Right lobe of liver (tissue), 6 donors: ENCODE measurements at regions not wholly inside any gene's neighbourhood (a gene's known extent, or its start where the extent isn't known, plus 50 kb on each side); places are given as distances from the start of the nearest gene placed in this dataset.

ENCODE experiments used
- ATAC-seq, 4 donors: fragments of 200-7000 bp; cut with Tn5 transposase; one replicate each; pipeline ENCODE4 v1.9.1; 2020; ENCODE audit warnings: mild to moderate bottlenecking in 4 of 4, moderate library complexity in 4 of 4
- DNase-seq, 3 donors: peaks; one replicate each; pipeline ENCODE4 v3.0.0-alpha.2; 2020
- H3K27ac ChIP-seq, 3 donors: fragments of 200-600 bp; one replicate each; pipeline ENCODE4 v1.8.0; 2022
- H3K27me3 ChIP-seq, 2 donors: fragments of 200-600 bp; one replicate each; pipeline ENCODE4 v1.8.0; 2022
- H3K36me3 ChIP-seq, 4 donors: fragments of 200-600 bp; sonication (generic) in 1 of 4; one replicate each; pipeline versions ENCODE4 v1.5.1 to v1.8.0; 2017 to 2022; ENCODE audit warnings: control low read depth in 1 of 4
- H3K4me1 ChIP-seq, 4 donors: fragments of 200-600 bp; sonication (generic) in 1 of 4; one replicate each; pipeline versions ENCODE4 v1.5.1 to v1.8.0; 2017 to 2022; ENCODE audit warnings: control low read depth in 1 of 4
- H3K4me3 ChIP-seq, 3 donors: fragments of 200-600 bp; one replicate each; pipeline ENCODE4 v1.8.0; 2022
- H3K9me3 ChIP-seq, 4 donors: fragments of 200-600 bp; sonication (generic) in 1 of 4; one replicate each; pipeline versions ENCODE4 v1.5.1 to v1.8.0; 2017 to 2022; ENCODE audit warnings: control low read depth in 1 of 4
- POLR2A ChIP-seq: fragments of 450-650 bp; IDR thresholded peaks from one replicate; pipeline ENCODE4 v1.6.1; 2017; ENCODE audit warnings: antibody characterized with exemption, mild to moderate bottlenecking
- WGBS: methylation state at CpG from one replicate; pipeline ENCODE4 v1.1.6; 2018; ENCODE audit warnings: low coverage, low lambda C conversion rate; ENCODE audit not compliant: insufficient coverage; ENCODE audit errors: missing lambda C conversion rate; 5-methylcytosine and 5-hydroxymethylcytosine counted together
- intact Hi-C, 2 donors: fragments of 100-400 bp; cut with DNase I; formaldehyde crosslinking; loops; one replicate each; pipeline versions ENCODE4 v1.11.2 to v1.14.1; 2022
- TF ChIP-seq, protein P1 (sequence below), 4 donors: fragments of 200-600 bp in 3 of 4; fragments of 450-650 bp in 1 of 4; IDR thresholded peaks; one replicate each; pipeline versions ENCODE4 v1.5.1 to v1.8.0; 2016 to 2022; ENCODE audit warnings: antibody characterized with exemption in 4 of 4, mild to moderate bottlenecking in 2 of 4
- donor health status: DM: no; HTN: yes; CAD: no.
- donor health status: DM: no; HTN: no; CAD: no.
- donor health status: DM: no; HTN: no; CAD: no.
- donor health status: DM: no; HTN: yes; CAD: no.
- donor health status: DM: no; HTN: yes; CAD: no.

- Histone ChIP-seq H3K27ac (no peak overlapping the region), H3K36me3 (no peaks in the 10 kb centered on the region), H3K27me3 (no peaks in the 10 kb centered on the region), H3K9me3 (no peaks in the 10 kb centered on the region), H3K4me1 (no peaks in the 10 kb centered on the region), H3K4me3 (no peak overlapping the region)
- 68% methylated on average over 2 of the region's 2 CpGs for WGBS
- DNase-seq (no peak), ATAC-seq (no peak)
- TF ChIP-seq POLR2A = no peak
- TF ChIP-seq, protein P1, sequence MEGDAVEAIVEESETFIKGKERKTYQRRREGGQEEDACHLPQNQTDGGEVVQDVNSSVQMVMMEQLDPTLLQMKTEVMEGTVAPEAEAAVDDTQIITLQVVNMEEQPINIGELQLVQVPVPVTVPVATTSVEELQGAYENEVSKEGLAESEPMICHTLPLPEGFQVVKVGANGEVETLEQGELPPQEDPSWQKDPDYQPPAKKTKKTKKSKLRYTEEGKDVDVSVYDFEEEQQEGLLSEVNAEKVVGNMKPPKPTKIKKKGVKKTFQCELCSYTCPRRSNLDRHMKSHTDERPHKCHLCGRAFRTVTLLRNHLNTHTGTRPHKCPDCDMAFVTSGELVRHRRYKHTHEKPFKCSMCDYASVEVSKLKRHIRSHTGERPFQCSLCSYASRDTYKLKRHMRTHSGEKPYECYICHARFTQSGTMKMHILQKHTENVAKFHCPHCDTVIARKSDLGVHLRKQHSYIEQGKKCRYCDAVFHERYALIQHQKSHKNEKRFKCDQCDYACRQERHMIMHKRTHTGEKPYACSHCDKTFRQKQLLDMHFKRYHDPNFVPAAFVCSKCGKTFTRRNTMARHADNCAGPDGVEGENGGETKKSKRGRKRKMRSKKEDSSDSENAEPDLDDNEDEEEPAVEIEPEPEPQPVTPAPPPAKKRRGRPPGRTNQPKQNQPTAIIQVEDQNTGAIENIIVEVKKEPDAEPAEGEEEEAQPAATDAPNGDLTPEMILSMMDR (IDR thresholded peaks at IDR 0.05) = no peak
- intact Hi-C loops = no loop called here
Observed at GRCh38 chr13:64746845-64747244, 2483.3 kb downstream of the PCDH9 start.

GRCh38 chr13:64740493-64740892, 2489.6 kb downstream of the PCDH9 start:
- 45% methylated on average over 2 of the region's 2 CpGs for WGBS
- ATAC-seq (no peak), DNase-seq (no peak)
- Histone ChIP-seq H3K9me3 (no peaks in the 10 kb centered on the region), H3K4me1 (no peaks in the 10 kb centered on the region), H3K36me3 (no peaks in the 10 kb centered on the region), H3K4me3 (no peak overlapping the region), H3K27ac (no peak overlapping the region), H3K27me3 (no peaks in the 10 kb centered on the region)
- TF ChIP-seq, protein P1 (IDR thresholded peaks at IDR 0.05) = no peak
- TF ChIP-seq POLR2A = no peak
- intact Hi-C loops = no loop called here

DNA sequence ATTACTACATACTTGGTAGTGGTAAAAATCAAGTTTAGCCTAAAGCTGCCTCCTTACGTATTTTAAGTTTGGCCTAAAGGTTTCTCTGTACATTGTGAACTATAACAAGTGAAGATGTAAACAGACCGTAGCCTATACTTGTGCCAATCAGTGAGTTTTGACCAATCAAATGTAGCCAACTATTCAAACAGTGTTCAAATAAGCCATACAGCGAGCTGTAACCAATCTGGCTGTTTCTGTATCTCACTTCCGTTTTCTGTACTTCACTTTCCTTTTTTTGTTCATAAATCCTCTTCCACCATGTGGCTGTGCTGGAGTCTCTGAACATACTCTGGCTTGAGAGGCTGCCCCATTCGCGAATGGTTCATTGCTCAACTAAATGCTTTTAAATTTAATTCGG, 2504.6 kb downstream of the PCDH9 start:
- no peaks in the 10 kb centered on the region for H3K4me1 ChIP-seq
- H3K9me3 ChIP-seq = no peaks in the 10 kb centered on the region
- ATAC-seq (no peak), DNase-seq (no peak)
- intact Hi-C loops = no loop called here
- WGBS = 54% methylated on average over 7 of the region's 7 CpGs
- no peak overlapping the region for H3K4me3 ChIP-seq
- H3K36me3 ChIP-seq = no peaks in the 10 kb centered on the region
- H3K27ac ChIP-seq = no peak overlapping the region
- no peaks in the 10 kb centered on the region for H3K27me3 ChIP-seq
- TF ChIP-seq, protein P1 (IDR thresholded peaks at IDR 0.05) = no peak
- no peak for TF ChIP-seq POLR2A

- 33% methylated on average over 2 of the region's 2 CpGs for WGBS
Observed at GRCh38 chr13:64723724-64724123, 2506.4 kb downstream of the PCDH9 start.

More at GRCh38 chr13:64723724-64724123, 2506.4 kb downstream of the PCDH9 start:
- H3K4me3 ChIP-seq = no peak overlapping the region
- no peak overlapping the region for H3K27ac ChIP-seq
- intact Hi-C loops = no loop called here
- no peaks in the 10 kb centered on the region for H3K36me3 ChIP-seq
- no peak for TF ChIP-seq POLR2A
- TF ChIP-seq, protein P1 (IDR thresholded peaks at IDR 0.05) = no peak
- H3K4me1 ChIP-seq = no peaks in the 10 kb centered on the region
- ATAC-seq (peak; percentile 30 to 86 (median 40)), DNase-seq (no peak)
- no peaks in the 10 kb centered on the region for H3K27me3 ChIP-seq
- H3K9me3 ChIP-seq = no peaks in the 10 kb centered on the region
